ENCODE measurements at regions not wholly inside any gene's neighbourhood (a gene's known extent, or its start where the extent isn't known, plus 50 kb on each side); places are given as distances from the start of the nearest gene placed in this dataset.

GRCh38 chr3:153257673-153258351 is 95.8 kb downstream of the RAP2B start:
- TF ChIP-seq CTCF (IDR thresholded peaks at IDR 0.05; ENCODE audit: poor library complexity) = no peak
- TF ChIP-seq EZH2phosphoT487 (IDR thresholded peaks at IDR 0.05; ENCODE audit: low read depth, severe bottlenecking, unreplicated experiment) = no peak
